ENCODE measurements at regions not wholly inside any gene's neighbourhood (a gene's known extent, or its start where the extent isn't known, plus 50 kb on each side); places are given as distances from the start of the nearest gene placed in this dataset.

- Histone ChIP-seq H3K4me3 (replicated peaks in 1 of 3; ENCODE audit: insufficient read depth in 1 of 3, low read depth in 1 of 3, low read length in 3 of 3) (no peak overlapping the region), H3K4me1 (ENCODE audit: control insufficient read depth, extremely low read depth, insufficient read depth, low read length) (no peaks in the 10 kb centered on the region), H3K9ac (replicated peaks; ENCODE audit: extremely low read depth, insufficient read depth, low read length) (no peak overlapping the region), H2AFZ (ENCODE audit: low read depth, low read length) (no peak overlapping the region), H3K79me2 (ENCODE audit: control insufficient read depth, insufficient read depth, low read length) (no peaks in the 10 kb centered on the region), H3K9me3 (replicated peaks; ENCODE audit: control insufficient read depth, insufficient read depth, low read length) (no peaks in the 10 kb centered on the region), H3K4me2 (ENCODE audit: insufficient read depth, low read length) (no peak overlapping the region), H3K36me3 (ENCODE audit: control insufficient read depth in 2 of 2, extremely low read depth in 1 of 2, insufficient read depth in 2 of 2, low read length in 2 of 2) (no peaks in the 10 kb centered on the region), H3K27ac (ENCODE audit: insufficient read depth, low read depth, low read length) (no peak overlapping the region), H4K20me1 (replicated peaks; ENCODE audit: control insufficient read depth, extremely low read depth, insufficient read depth, low read length) (no peaks in the 10 kb centered on the region), H3K27me3 (ENCODE audit: control insufficient read depth in 2 of 2, insufficient read depth in 2 of 2, low read length in 2 of 2) (no peaks in the 10 kb centered on the region), H3K9me1 (replicated peaks; ENCODE audit: control insufficient read depth, extremely low read depth, insufficient read depth, low read length) (no peaks in the 10 kb centered on the region)
- ChIA-PET POLR2A (no interaction called here), CTCF (no interaction called here)
- intact Hi-C loops (cut with micrococcal nuclease), result no loop called here
- TF ChIP-seq MYC (IDR thresholded peaks at IDR 0.05; ENCODE audit: low read depth, low read length) (no peak), POLR2A (IDR thresholded peaks at IDR 0.05; ENCODE audit: low read depth, low read length) (no peak), JUN (IDR thresholded peaks at IDR 0.05; ENCODE audit: borderline replicate concordance, insufficient read depth, insufficient read length, low read depth) (no peak), POLR2AphosphoS5 (IDR thresholded peaks at IDR 0.05; ENCODE audit: insufficient read depth, low read depth, low read length) (no peak), EZH2 (IDR thresholded peaks at IDR 0.05; ENCODE audit: borderline replicate concordance, low read depth, low read length, severe bottlenecking) (no peak), GATA2 (IDR thresholded peaks at IDR 0.05; ENCODE audit: insufficient read depth, insufficient read length, low read depth, low read length) (no peak), CTCF (IDR thresholded peaks at IDR 0.05; ENCODE audit: extremely low read depth in 1 of 2, insufficient read depth in 1 of 2, low read depth in 1 of 2, low read length in 2 of 2) (no peak), FOS (IDR thresholded peaks at IDR 0.05; ENCODE audit: borderline replicate concordance, insufficient read depth, low read length) (no peak), MAX (IDR thresholded peaks at IDR 0.05; ENCODE audit: insufficient read depth, insufficient read length) (no peak)
- no TSS peak for BruUV-seq (replicated peaks)
- DNase-seq (ENCODE audit: low read depth, low spot score), result no peak
- FAIRE-seq, result no peak
- dilution Hi-C loops (cut with MboI; ENCODE audit: extremely low pct_ligation_motif_present, low sequenced_read_pairs), result no loop called here
Measured at GRCh38 chr20:21609981-21610380, 95.5 kb upstream of the PAX1 start.
